ENCODE measurements at regions not wholly inside any gene's neighbourhood (a gene's known extent, or its start where the extent isn't known, plus 50 kb on each side); places are given as distances from the start of the nearest gene placed in this dataset.

DNA sequence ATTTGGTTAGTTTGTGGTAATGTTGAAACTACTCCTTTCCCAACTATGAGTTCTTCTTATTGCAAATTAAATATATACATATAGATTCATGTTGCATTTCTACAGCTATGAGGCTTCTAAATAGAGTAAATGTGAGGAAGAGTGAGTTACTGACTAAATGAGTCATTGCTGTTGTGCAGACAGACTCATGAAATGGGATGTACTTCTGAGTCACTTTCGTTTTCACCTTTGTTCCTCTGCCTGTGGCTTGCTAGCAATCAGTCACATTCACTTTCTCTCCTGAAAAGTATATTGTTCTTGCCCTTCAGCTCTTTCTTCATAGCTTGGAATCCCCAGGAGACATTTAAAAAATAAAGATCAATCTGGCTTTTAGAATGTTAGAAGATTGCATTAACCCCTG, 295.5 kb upstream of the SMC2 start:
- H4K91ac ChIP-seq (replicated peaks; ENCODE audit: insufficient read length, low read length), result no peak overlapping the region
- H3K27ac ChIP-seq (ENCODE audit: low read depth, low read length), result no peak overlapping the region
- CTCF ChIA-PET (ENCODE audit: partially characterized antibody), result no interaction called here
- no peak overlapping the region for H2AK5ac ChIP-seq (ENCODE audit: low read depth, low read length)
- no peak overlapping the region for H2BK5ac ChIP-seq (ENCODE audit: low read depth, low read length)
- no peaks in the 10 kb centered on the region for H3K79me1 ChIP-seq (ENCODE audit: low read depth, low read length)
- no peak overlapping the region for H3K4ac ChIP-seq (replicated peaks; ENCODE audit: insufficient read length, low read depth, low read length)
- H3K18ac ChIP-seq (ENCODE audit: extremely low read depth, low read length), result no peak overlapping the region
- no peak overlapping the region for H2BK20ac ChIP-seq (ENCODE audit: low read length)
- no peaks in the 10 kb centered on the region for H3K27me3 ChIP-seq (replicated peaks in 1 of 4; ENCODE audit: control insufficient read depth in 3 of 4, extremely low read depth in 1 of 4, insufficient read depth in 3 of 4, low read length in 3 of 4)
- H3K23ac ChIP-seq (ENCODE audit: insufficient read length), result no peak overlapping the region
- H3K4me2 ChIP-seq (ENCODE audit: insufficient read depth in 1 of 2, low read depth in 2 of 2, low read length in 2 of 2), result no peak overlapping the region
- no peak overlapping the region for H3K14ac ChIP-seq (ENCODE audit: insufficient read length)
- H2AFZ ChIP-seq (ENCODE audit: low read length), result peak overlapping the region; percentile 87; the same call in 1 of the 2 replicates
- no peak overlapping the region for H3K4me3 ChIP-seq (ENCODE audit: extremely low read depth in 1 of 4, insufficient read depth in 2 of 4, low read depth in 3 of 4, low read length in 4 of 4)
- H2BK15ac ChIP-seq (ENCODE audit: low read length), result no peak overlapping the region
- H3K9ac ChIP-seq (replicated peaks in 1 of 4; ENCODE audit: extremely low read depth in 1 of 4, low read depth in 3 of 4, low read length in 3 of 4), result no peak overlapping the region
- H3K56ac ChIP-seq (replicated peaks; ENCODE audit: insufficient read length, low read depth, low read length), result no peak overlapping the region
- FAIRE-seq (no peak), DNase-seq (ENCODE audit: low read depth in 1 of 2, low spot score in 2 of 2) (no peak)
- H3K36me3 ChIP-seq (ENCODE audit: control insufficient read depth in 2 of 4, insufficient read depth in 4 of 4, low read length in 3 of 4), result no peaks in the 10 kb centered on the region
- no peak overlapping the region for H2BK120ac ChIP-seq (replicated peaks; ENCODE audit: low read depth, low read length)
- no peaks in the 10 kb centered on the region for H4K20me1 ChIP-seq (replicated peaks in 1 of 2; ENCODE audit: control insufficient read depth in 1 of 2, insufficient read depth in 2 of 2, low read length in 2 of 2)
- H3K23me2 ChIP-seq (ENCODE audit: low read depth, low read length), result no peaks in the 10 kb centered on the region
- WGBS, 2 experiments (ENCODE audit: extremely low coverage in 1 of 2, insufficient coverage in 1 of 2, insufficient read length in 1 of 2, insufficient replicate concordance in 2 of 2, low coverage in 1 of 2, low lambda C conversion rate in 2 of 2, missing lambda C conversion rate in 1 of 2), result 90% methylated on average over 1 of the region's 1 CpG; no CpG with 5 or more reads in 1 of the 2 experiments
- no peaks in the 10 kb centered on the region for H3K79me2 ChIP-seq (ENCODE audit: control insufficient read depth in 1 of 2, insufficient read depth in 2 of 2, low read length in 2 of 2)
- no peak overlapping the region for H4K8ac ChIP-seq (ENCODE audit: extremely low read depth, insufficient read depth, low read length)
- H2BK12ac ChIP-seq (ENCODE audit: low read depth, low read length), result no peak overlapping the region
- POLR2A ChIA-PET (ENCODE audit: partially characterized antibody), result no interaction called here
- no peaks in the 10 kb centered on the region for H3K9me3 ChIP-seq (ENCODE audit: insufficient read depth in 2 of 2, low read depth in 1 of 2, low read length in 1 of 2)
- no peaks in the 10 kb centered on the region for H3K4me1 ChIP-seq (replicated peaks in 1 of 4; ENCODE audit: control insufficient read depth in 3 of 4, insufficient read depth in 4 of 4, low read length in 3 of 4)
- H4K5ac ChIP-seq (ENCODE audit: insufficient read length, low read depth, low read length), result no peak overlapping the region
- TF ChIP-seq, protein P1, sequence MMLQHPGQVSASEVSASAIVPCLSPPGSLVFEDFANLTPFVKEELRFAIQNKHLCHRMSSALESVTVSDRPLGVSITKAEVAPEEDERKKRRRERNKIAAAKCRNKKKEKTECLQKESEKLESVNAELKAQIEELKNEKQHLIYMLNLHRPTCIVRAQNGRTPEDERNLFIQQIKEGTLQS (IDR thresholded peaks at IDR 0.05; ENCODE audit: insufficient read depth, low read depth, low read length), result no peak
- no peak for TF ChIP-seq TAF7 (optimal IDR thresholded peaks at IDR 0.05; ENCODE audit: borderline replicate concordance, low read depth, low read length)
- TF ChIP-seq KDM4A (IDR thresholded peaks at IDR 0.05; ENCODE audit: low read depth, low read length, severe bottlenecking), result no peak
- no peak for TF ChIP-seq JUND (IDR thresholded peaks at IDR 0.05; ENCODE audit: low read length)
- no peak for TF ChIP-seq CREB1 (IDR thresholded peaks at IDR 0.05)
- no peak for TF ChIP-seq CBX8 (IDR thresholded peaks at IDR 0.05; ENCODE audit: borderline replicate concordance, low read depth, low read length)
- no peak for TF ChIP-seq TBP (IDR thresholded peaks at IDR 0.05; ENCODE audit: low read depth, low read length)
- TF ChIP-seq SRF (IDR thresholded peaks at IDR 0.05; ENCODE audit: low read depth, low read length), result no peak
- no peak for TF ChIP-seq SUZ12 (IDR thresholded peaks at IDR 0.05; ENCODE audit: low read length)
- TF ChIP-seq, protein P2, sequence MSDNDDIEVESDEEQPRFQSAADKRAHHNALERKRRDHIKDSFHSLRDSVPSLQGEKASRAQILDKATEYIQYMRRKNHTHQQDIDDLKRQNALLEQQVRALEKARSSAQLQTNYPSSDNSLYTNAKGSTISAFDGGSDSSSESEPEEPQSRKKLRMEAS (IDR thresholded peaks at IDR 0.05), result no peak
- no peak for TF ChIP-seq JUN (IDR thresholded peaks at IDR 0.05; ENCODE audit: low read depth, low read length)
- TF ChIP-seq ASH2L (IDR thresholded peaks at IDR 0.05; ENCODE audit: low read length), result no peak
- TF ChIP-seq BCL11A (IDR thresholded peaks at IDR 0.05; ENCODE audit: low read depth in 2 of 2, low read length in 2 of 2), result no peak
- no peak for TF ChIP-seq CHD1 (IDR thresholded peaks at IDR 0.05; ENCODE audit: low read depth, low read length)
- TF ChIP-seq NRF1 (IDR thresholded peaks at IDR 0.05; ENCODE audit: low read depth, low read length), result no peak
- TF ChIP-seq EP300 (IDR thresholded peaks at IDR 0.05; ENCODE audit: borderline replicate concordance in 1 of 2, low read depth in 2 of 2, low read length in 2 of 2), result no peak
